Activated T-helper 1 cell treated with anti-CD3 and anti-CD28 coated beads, Interleukin-2, amount 50 U/mL, for 16 hours (primary cell): ENCODE measurements at regions not wholly inside any gene's neighbourhood (a gene's known extent, or its start where the extent isn't known, plus 50 kb on each side); places are given as distances from the start of the nearest gene placed in this dataset.

Experiments used
- DNase-seq, 2 donors: peaks; one replicate each; pipeline ENCODE4 v3.0.0-alpha.2; 2020; ENCODE audit warnings: low read depth in 1 of 2, low spot score in 1 of 2

- DNase-seq = no peak
Observed at GRCh38 chr7:142606081-142606480, 143.2 kb upstream of the PRSS1 start.

GRCh38 chr7:142604671-142605070 lies 144.6 kb upstream of the PRSS1 start:
- DNase-seq = no peak

- DNase-seq = peak in 1 of 2 donors; percentile 9
Observed at GRCh38 chr7:142603870-142604448, 145.3 kb upstream of the PRSS1 start.

GRCh38 chr7:142602756-142603155 lies 146.5 kb upstream of the PRSS1 start:
- DNase-seq = no peak

- DNase-seq = no peak
Observed at GRCh38 chr7:142602183-142602582, 147.1 kb upstream of the PRSS1 start.

- DNase-seq = no peak
Observed at GRCh38 chr7:142598297-142598696, 151.0 kb upstream of the PRSS1 start.

GRCh38 chr7:142597547-142597946 lies 151.7 kb upstream of the PRSS1 start:
- DNase-seq = no peak

- no peak for DNase-seq
Observed at GRCh38 chr7:142595816-142596516, 153.3 kb upstream of the PRSS1 start.

GRCh38 chr7:142594078-142594477 lies 155.2 kb upstream of the PRSS1 start:
- DNase-seq = no peak

- DNase-seq = no peak
Observed at GRCh38 chr7:142593106-142593505, 156.2 kb upstream of the PRSS1 start.

- DNase-seq = no peak
Observed at GRCh38 chr7:142592664-142593063, 156.6 kb upstream of the PRSS1 start.

GRCh38 chr7:142592231-142592630 lies 157.0 kb upstream of the PRSS1 start:
- no peak for DNase-seq

GRCh38 chr7:142590830-142591457 lies 158.3 kb upstream of the PRSS1 start:
- DNase-seq = no peak

GRCh38 chr7:142590077-142590476 lies 159.2 kb upstream of the PRSS1 start:
- DNase-seq = no peak

GRCh38 chr7:142587578-142588191 lies 161.6 kb upstream of the PRSS1 start:
- no peak for DNase-seq

- no peak for DNase-seq
Observed at GRCh38 chr7:142586611-142587010, 162.7 kb upstream of the PRSS1 start.

- DNase-seq = no peak
Observed at GRCh38 chr7:142585425-142585824, 163.8 kb upstream of the PRSS1 start.

GRCh38 chr7:142584765-142585164 lies 164.5 kb upstream of the PRSS1 start:
- no peak for DNase-seq

GRCh38 chr7:142583446-142583845 lies 165.8 kb upstream of the PRSS1 start:
- no peak for DNase-seq

GRCh38 chr7:142582351-142582750 lies 166.9 kb upstream of the PRSS1 start:
- DNase-seq = no peak

- no peak for DNase-seq
Observed at GRCh38 chr7:142581341-142581740, 167.9 kb upstream of the PRSS1 start.

GRCh38 chr7:142579946-142580345 lies 169.3 kb upstream of the PRSS1 start:
- DNase-seq = no peak
